BJ (cell line): ENCODE measurements at regions not wholly inside any gene's neighbourhood (a gene's known extent, or its start where the extent isn't known, plus 50 kb on each side); places are given as distances from the start of the nearest gene placed in this dataset.
A peak's percentile ranks its signal among the peaks of the same experiment; 100 is the strongest.

Experiments used
- CTCF ChIA-PET: fragments of 350-600 bp; formaldehyde crosslinking; extraction: SDS; loops from one replicate; lab custom pipeline; 2021; ENCODE audit warnings: antibody characterized with exemption, inconsistent platforms; lab: Yijun Ruan, JAX
- POLR2A ChIA-PET: fragments of 300-600 bp; sonication (Branson Sonifier 250); formaldehyde crosslinking; extraction: SDS; loops from one replicate; lab custom pipeline; 2021; ENCODE audit warnings: antibody characterized with exemption; lab: Charles Lee
- DNase-seq: peaks from one replicate; pipeline ENCODE4 v3.0.0-alpha.2; 2011; ENCODE audit warnings: low read depth
- H3K27me3 ChIP-seq: 2 replicates; pipeline ENCODE4 v1.6.0; 2011; ENCODE audit warnings: low read length; ENCODE audit not compliant: control insufficient read depth, insufficient read depth
- H3K36me3 ChIP-seq: 2 replicates; pipeline ENCODE4 v1.5.1; 2011; ENCODE audit warnings: low read length; ENCODE audit not compliant: control insufficient read depth, insufficient read depth
- H3K4me3 ChIP-seq: 2 replicates; pipeline ENCODE4 v1.5.1; 2011; ENCODE audit warnings: low read depth, mild to moderate bottlenecking, control low read depth, low read length
- TF ChIP-seq, protein P1 (sequence below): IDR thresholded peaks from 2 replicates; pipeline ENCODE4 v1.5.1; 2011; ENCODE audit warnings: low read depth, mild to moderate bottlenecking, control low read depth, inconsistent platforms, low read length, moderate library complexity; ENCODE audit not compliant: insufficient read depth

DNA sequence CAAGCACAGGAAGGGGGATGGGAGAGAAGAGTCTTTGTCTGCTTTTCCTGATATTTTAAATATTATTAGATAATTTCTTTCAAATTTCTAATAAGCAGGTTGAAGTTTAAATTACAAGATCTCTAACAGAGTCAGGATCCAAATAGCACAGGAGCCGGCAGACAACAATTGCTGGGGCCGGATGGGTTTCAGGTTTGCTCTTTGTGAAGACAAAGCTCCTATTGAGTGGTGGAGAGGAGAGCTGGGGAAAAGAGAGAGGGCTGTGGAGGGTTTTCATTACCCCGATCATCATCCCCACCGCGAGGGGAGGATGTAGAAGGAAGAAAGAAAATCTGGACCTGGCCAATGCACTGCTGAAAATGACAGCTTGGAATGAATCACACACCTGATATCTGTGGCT, 197.3 kb downstream of the SOX9 start:
- DNase-seq = no peak
- Histone ChIP-seq H3K36me3 (no peaks in the 10 kb centered on the region), H3K4me3 (no peak overlapping the region), H3K27me3 (peaks cover 5% of the 10 kb centered on the region)
- TF ChIP-seq, protein P1, sequence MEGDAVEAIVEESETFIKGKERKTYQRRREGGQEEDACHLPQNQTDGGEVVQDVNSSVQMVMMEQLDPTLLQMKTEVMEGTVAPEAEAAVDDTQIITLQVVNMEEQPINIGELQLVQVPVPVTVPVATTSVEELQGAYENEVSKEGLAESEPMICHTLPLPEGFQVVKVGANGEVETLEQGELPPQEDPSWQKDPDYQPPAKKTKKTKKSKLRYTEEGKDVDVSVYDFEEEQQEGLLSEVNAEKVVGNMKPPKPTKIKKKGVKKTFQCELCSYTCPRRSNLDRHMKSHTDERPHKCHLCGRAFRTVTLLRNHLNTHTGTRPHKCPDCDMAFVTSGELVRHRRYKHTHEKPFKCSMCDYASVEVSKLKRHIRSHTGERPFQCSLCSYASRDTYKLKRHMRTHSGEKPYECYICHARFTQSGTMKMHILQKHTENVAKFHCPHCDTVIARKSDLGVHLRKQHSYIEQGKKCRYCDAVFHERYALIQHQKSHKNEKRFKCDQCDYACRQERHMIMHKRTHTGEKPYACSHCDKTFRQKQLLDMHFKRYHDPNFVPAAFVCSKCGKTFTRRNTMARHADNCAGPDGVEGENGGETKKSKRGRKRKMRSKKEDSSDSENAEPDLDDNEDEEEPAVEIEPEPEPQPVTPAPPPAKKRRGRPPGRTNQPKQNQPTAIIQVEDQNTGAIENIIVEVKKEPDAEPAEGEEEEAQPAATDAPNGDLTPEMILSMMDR = no peak
- CTCF ChIA-PET = interaction anchor here (1.6 kb wide), 1 partner anchor 14 kb away, joined by 6 read pairs; no protein-coding TSS in a partner anchor
- POLR2A ChIA-PET = no interaction called here

DNA sequence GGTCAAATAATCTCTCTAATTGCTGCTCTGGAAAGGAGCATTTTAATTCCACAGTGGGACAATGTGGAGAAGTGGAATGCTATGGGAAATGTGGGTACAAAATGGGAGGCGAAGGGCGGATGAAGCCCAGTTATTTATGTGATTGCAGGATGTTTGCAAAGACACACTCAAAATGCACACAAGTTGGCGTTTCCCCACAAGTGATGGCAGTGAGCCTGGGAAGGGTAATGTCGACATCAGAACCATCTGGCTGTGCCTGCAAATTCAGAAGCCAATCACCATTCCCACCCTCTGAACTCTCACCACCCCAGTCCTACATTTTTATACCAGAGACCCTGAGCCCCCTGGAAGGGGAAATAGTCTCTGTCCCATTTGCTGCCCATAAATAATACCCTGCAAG, 201.1 kb downstream of the SOX9 start:
- Histone ChIP-seq H3K27me3 (peaks cover 2% of the 10 kb centered on the region; the same call in 1 of the 2 replicates), H3K4me3 (no peak overlapping the region), H3K36me3 (no peaks in the 10 kb centered on the region)
- ChIA-PET POLR2A (no interaction called here), CTCF (no interaction called here)
- TF ChIP-seq, protein P1 = no peak
- no peak for DNase-seq

DNA sequence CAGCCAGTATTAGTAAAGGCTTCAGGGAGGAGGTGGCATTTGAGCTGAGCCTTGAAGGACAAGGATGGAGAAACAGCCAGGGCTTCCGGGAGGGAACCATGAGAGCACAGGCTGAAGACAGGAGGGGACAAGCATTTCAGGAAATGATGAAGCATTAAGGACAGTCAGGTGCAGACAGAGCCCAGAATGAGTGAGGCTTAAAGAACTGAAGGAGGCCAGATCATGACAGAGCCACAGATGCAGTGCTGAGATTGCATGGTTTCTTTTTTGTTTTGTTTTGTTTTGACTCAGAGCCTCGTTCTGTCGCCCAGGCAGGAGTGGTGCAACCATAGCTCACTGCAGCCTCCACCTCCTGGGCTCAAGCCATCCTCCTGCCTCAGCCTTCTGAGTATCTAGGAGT, 211.5 kb downstream of the SOX9 start:
- H3K4me3 ChIP-seq = no peak overlapping the region
- CTCF ChIA-PET = interaction anchor here (1.1 to 1.4 kb wide), 2 partner anchors 9 to 15 kb away, joined by 3 to 6 read pairs; no protein-coding TSS in a partner anchor
- no peaks in the 10 kb centered on the region for H3K27me3 ChIP-seq
- H3K36me3 ChIP-seq = no peaks in the 10 kb centered on the region
- POLR2A ChIA-PET = no interaction called here
- no peak for DNase-seq
- TF ChIP-seq, protein P1 = no peak

DNA sequence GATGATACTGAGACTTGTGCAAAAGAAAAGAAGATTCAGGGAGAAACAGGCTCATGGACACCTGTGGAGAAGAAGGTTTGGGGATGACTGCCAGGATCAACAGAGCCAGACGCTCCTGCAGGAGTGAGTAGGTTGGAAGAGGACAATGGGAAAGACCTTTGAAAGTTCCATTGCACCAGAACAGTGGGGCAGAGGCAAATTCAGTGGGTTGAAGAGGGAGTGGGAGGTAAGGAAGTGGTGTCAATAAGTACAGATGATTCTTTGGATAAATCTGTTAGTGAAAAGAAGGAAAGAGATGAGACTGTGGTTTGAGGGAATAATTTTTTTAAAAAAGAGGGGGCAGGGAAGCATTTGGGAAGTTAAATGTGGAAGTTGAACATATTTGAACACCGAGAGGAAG, 212.8 kb downstream of the SOX9 start:
- no peak for DNase-seq
- TF ChIP-seq, protein P1 = no peak
- no peaks in the 10 kb centered on the region for H3K27me3 ChIP-seq
- CTCF ChIA-PET = no interaction called here
- POLR2A ChIA-PET = no interaction called here
- no peaks in the 10 kb centered on the region for H3K36me3 ChIP-seq
- H3K4me3 ChIP-seq = no peak overlapping the region

DNA sequence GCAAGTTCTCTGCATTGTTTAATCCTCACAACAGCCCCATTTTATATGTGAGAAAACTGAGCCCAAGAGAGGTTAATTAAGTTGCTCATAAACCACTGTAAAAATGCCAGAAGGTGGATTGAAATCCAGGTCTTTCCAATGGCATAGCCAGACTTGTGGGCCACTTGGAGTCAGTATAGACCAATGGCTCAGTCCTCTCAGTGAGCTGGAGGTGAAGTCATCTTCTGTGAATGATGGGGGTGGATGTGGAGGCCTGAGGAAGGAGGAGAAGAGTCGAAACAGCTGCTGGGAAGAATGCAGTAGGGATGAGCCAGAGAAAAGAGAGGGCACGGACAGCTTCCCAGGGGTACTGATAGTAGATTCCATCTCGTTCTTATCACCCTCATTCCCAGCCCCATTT, 213.4 kb downstream of the SOX9 start:
- ChIA-PET POLR2A (interaction anchor here (0.6 kb wide), 1 partner anchor 11 kb away, joined by 4 read pairs; no protein-coding TSS in a partner anchor), CTCF (interaction anchor here (0.9 to 2.4 kb wide), 4 partner anchors 12 to 225 kb away, joined by 3 to 9 read pairs (median 6); no protein-coding TSS in a partner anchor)
- TF ChIP-seq, protein P1 = peak; percentile 47
- H3K27me3 ChIP-seq = no peaks in the 10 kb centered on the region
- H3K36me3 ChIP-seq = no peaks in the 10 kb centered on the region
- no peak overlapping the region for H3K4me3 ChIP-seq
- no peak for DNase-seq
